ENCODE measurements at regions not wholly inside any gene's neighbourhood (a gene's known extent, or its start where the extent isn't known, plus 50 kb on each side); places are given as distances from the start of the nearest gene placed in this dataset.
"Not testable (repeated sequence)": the region's sequence is repeated elsewhere in the genome, so short reads cannot be mapped to it uniquely, and the experiment has no call there.

DNA sequence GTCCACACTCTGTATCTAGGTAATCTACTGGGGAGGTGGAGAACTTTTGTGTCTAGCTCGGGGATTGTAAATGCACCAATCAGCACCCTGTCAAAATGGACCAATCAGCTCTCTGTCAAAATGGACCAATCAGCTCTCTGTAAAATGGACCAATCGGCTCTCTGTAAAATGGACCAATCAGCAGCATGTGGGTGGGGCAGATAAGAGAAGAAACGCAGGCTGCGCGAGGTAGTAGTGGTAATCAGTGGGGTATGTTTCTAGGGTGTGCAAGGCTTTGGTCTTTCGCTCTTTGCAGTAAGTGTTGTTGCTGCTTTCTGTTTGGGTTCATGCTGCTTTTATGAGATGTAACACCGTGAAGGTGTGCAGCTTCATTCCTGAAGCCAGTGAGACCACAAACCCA, 98.0 kb upstream of the IGF1R start:
- TF ChIP-seq, protein P1, sequence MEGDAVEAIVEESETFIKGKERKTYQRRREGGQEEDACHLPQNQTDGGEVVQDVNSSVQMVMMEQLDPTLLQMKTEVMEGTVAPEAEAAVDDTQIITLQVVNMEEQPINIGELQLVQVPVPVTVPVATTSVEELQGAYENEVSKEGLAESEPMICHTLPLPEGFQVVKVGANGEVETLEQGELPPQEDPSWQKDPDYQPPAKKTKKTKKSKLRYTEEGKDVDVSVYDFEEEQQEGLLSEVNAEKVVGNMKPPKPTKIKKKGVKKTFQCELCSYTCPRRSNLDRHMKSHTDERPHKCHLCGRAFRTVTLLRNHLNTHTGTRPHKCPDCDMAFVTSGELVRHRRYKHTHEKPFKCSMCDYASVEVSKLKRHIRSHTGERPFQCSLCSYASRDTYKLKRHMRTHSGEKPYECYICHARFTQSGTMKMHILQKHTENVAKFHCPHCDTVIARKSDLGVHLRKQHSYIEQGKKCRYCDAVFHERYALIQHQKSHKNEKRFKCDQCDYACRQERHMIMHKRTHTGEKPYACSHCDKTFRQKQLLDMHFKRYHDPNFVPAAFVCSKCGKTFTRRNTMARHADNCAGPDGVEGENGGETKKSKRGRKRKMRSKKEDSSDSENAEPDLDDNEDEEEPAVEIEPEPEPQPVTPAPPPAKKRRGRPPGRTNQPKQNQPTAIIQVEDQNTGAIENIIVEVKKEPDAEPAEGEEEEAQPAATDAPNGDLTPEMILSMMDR (IDR thresholded peaks at IDR 0.05), result not testable (repeated sequence)
- not testable (repeated sequence) for TF ChIP-seq POLR2A (IDR thresholded peaks at IDR 0.05)

All from esophagus squamous epithelium (tissue), 4 donors.